H1 (cell line): ENCODE measurements at regions not wholly inside any gene's neighbourhood (a gene's known extent, or its start where the extent isn't known, plus 50 kb on each side); places are given as distances from the start of the nearest gene placed in this dataset.

Experiments used
- CTBP2 ChIP-seq: IDR thresholded peaks from 2 replicates; pipeline ENCODE4 v1.7.0; 2011; ENCODE audit warnings: borderline replicate concordance, mild to moderate bottlenecking, moderate library complexity, mixed read lengths, low read length; ENCODE audit not compliant: insufficient read depth, insufficient read length
- POU5F1 ChIP-seq: IDR thresholded peaks from 2 replicates; pipeline ENCODE4 v1.6.1; 2011; ENCODE audit warnings: low read depth, mild to moderate bottlenecking, low read length, moderate library complexity
- RXRA ChIP-seq: IDR thresholded peaks from 2 replicates; pipeline ENCODE4 v1.6.1; 2011; ENCODE audit warnings: low read depth, mild to moderate bottlenecking, low read length, moderate library complexity; ENCODE audit not compliant: insufficient read depth
- SAP30 ChIP-seq: fragments of 300-600 bp; sonication (generic); IDR thresholded peaks from 2 replicates; pipeline ENCODE4 v1.7.1; 2012; ENCODE audit warnings: low read length, moderate library complexity, mild to moderate bottlenecking, inconsistent platforms; ENCODE audit not compliant: insufficient read depth, insufficient replicate concordance
- SIN3A ChIP-seq, 2 experiments: IDR thresholded peaks in 1 of 2; conservative IDR thresholded peaks in 1 of 2; 2 replicates each; pipeline ENCODE4 v1.6.1; 2011 to 2012; ENCODE audit warnings: low read length in 2 of 2, improper control_type of control experiment in 1 of 2, low read depth in 1 of 2, mild to moderate bottlenecking in 1 of 2
- TF ChIP-seq, protein P1 (sequence below): IDR thresholded peaks from 2 replicates; pipeline ENCODE4 v1.6.1; 2011; ENCODE audit warnings: low read depth, mild to moderate bottlenecking, low read length; ENCODE audit not compliant: insufficient read depth

GRCh38 chr22:49642331-49642730 is 185.3 kb downstream of the BRD1 start (continued):
- TF ChIP-seq SAP30: no peak
- no peak for TF ChIP-seq RXRA
- TF ChIP-seq, protein P1, sequence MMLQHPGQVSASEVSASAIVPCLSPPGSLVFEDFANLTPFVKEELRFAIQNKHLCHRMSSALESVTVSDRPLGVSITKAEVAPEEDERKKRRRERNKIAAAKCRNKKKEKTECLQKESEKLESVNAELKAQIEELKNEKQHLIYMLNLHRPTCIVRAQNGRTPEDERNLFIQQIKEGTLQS: no peak
- TF ChIP-seq CTBP2: no peak
- no peak for TF ChIP-seq POU5F1
- no peak for TF ChIP-seq SIN3A (conservative IDR thresholded peaks at IDR 0.05 in 1 of 2, IDR thresholded peaks at IDR 0.05 in 1 of 2; ENCODE audit: low read depth in 1 of 2, low read length in 2 of 2)
- TF ChIP-seq, all 59 proteins: peak for 0
